Esophagus squamous epithelium (tissue), 4 donors: ENCODE measurements at regions not wholly inside any gene's neighbourhood (a gene's known extent, or its start where the extent isn't known, plus 50 kb on each side); places are given as distances from the start of the nearest gene placed in this dataset.

ENCODE experiments used
- POLR2A ChIP-seq, 4 donors: fragments of 450-650 bp; IDR thresholded peaks; one replicate each; pipeline ENCODE4 v1.6.1; 2017; ENCODE audit warnings: antibody characterized with exemption in 4 of 4, mild to moderate bottlenecking in 4 of 4, moderate library complexity in 3 of 4
- TF ChIP-seq, protein P1 (sequence below), 6 experiments: fragments of 450-650 bp in 4 of 6; fragments of 200-600 bp in 2 of 6; sonication (generic) in 2 of 6; IDR thresholded peaks; one replicate each; pipeline ENCODE4 v1.5.1; 2016 to 2019; ENCODE audit warnings: antibody characterized with exemption in 6 of 6, mild to moderate bottlenecking in 4 of 6, moderate library complexity in 4 of 6

DNA sequence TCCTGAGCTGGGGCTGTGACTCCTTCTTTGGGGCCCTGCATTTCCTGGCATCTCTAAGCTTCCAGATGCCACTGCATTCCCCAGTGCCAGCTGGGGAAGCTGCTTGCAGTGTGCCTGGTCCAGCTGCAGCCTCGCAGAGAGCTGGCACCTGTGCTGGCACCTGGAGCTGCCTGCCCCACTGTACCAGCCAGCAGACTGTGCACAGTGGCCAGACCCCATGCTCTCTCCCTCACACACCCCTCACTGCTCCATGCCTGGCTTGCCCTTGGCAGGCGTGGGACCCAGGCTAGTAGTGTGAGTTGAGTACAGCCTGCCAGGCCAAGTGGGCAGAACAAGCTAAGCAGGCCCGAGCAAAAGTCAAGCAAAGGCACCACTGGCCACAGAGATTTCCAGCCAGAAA is 327.5 kb downstream of the NDFIP2 start:
- TF ChIP-seq, protein P1, sequence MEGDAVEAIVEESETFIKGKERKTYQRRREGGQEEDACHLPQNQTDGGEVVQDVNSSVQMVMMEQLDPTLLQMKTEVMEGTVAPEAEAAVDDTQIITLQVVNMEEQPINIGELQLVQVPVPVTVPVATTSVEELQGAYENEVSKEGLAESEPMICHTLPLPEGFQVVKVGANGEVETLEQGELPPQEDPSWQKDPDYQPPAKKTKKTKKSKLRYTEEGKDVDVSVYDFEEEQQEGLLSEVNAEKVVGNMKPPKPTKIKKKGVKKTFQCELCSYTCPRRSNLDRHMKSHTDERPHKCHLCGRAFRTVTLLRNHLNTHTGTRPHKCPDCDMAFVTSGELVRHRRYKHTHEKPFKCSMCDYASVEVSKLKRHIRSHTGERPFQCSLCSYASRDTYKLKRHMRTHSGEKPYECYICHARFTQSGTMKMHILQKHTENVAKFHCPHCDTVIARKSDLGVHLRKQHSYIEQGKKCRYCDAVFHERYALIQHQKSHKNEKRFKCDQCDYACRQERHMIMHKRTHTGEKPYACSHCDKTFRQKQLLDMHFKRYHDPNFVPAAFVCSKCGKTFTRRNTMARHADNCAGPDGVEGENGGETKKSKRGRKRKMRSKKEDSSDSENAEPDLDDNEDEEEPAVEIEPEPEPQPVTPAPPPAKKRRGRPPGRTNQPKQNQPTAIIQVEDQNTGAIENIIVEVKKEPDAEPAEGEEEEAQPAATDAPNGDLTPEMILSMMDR (IDR thresholded peaks at IDR 0.05), result no peak
- TF ChIP-seq POLR2A (IDR thresholded peaks at IDR 0.05), result no peak
